Stomach (tissue), 8 donors: ENCODE measurements at regions not wholly inside any gene's neighbourhood (a gene's known extent, or its start where the extent isn't known, plus 50 kb on each side); places are given as distances from the start of the nearest gene placed in this dataset.

Experiments
- DNase-seq, 2 donors: peaks; one replicate each; pipeline versions ENCODE4 v3.0.0 to v3.0.0-alpha.2; 2013 to 2019
- H3K27ac ChIP-seq, 5 donors: fragments of 200-600 bp in 4 of 5; sonication (generic) in 4 of 5; one replicate each; pipeline ENCODE4 v1.5.1; 2013 to 2019; ENCODE audit warnings: mild to moderate bottlenecking in 1 of 5, moderate library complexity in 1 of 5
- H3K27me3 ChIP-seq, 3 donors: fragments of 200-600 bp; sonication (generic); one replicate each; pipeline ENCODE4 v1.5.1; 2017 to 2019; ENCODE audit warnings: mixed run types in 1 of 3
- H3K36me3 ChIP-seq, 4 donors: fragments of 200-600 bp; sonication (generic); 1 replicate in 3 of 4; 2 replicates in 1 of 4; pipeline ENCODE4 v1.5.1; 2016 to 2019
- H3K4me1 ChIP-seq, 4 donors: fragments of 200-600 bp; sonication (generic); one replicate each; pipeline ENCODE4 v1.5.1; 2016 to 2019
- H3K4me3 ChIP-seq, 4 donors: fragments of 200-600 bp; sonication (generic) in 3 of 4; one replicate each; pipeline ENCODE4 v1.5.1; 2016 to 2019; ENCODE audit warnings: mild to moderate bottlenecking in 1 of 4
- H3K9me3 ChIP-seq, 4 donors: fragments of 200-600 bp; sonication (generic); one replicate each; pipeline ENCODE4 v1.5.1; 2016 to 2019
- CTCF ChIP-seq, 7 experiments: fragments of 450-650 bp in 4 of 7; fragments of 200-600 bp in 3 of 7; sonication (generic) in 3 of 7; IDR thresholded peaks; one replicate each; pipeline ENCODE4 v1.5.1; 2016 to 2019; ENCODE audit warnings: antibody characterized with exemption in 7 of 7, control low read depth in 2 of 7, mild to moderate bottlenecking in 1 of 7
- EP300 ChIP-seq: sonication (generic); formaldehyde crosslinking; IDR thresholded peaks from one replicate; pipeline ENCODE4 v1.6.1; 2017; ENCODE audit warnings: antibody characterized with exemption
- POLR2A ChIP-seq, 4 donors: fragments of 450-650 bp; IDR thresholded peaks; one replicate each; pipeline ENCODE4 v1.6.1; 2016; ENCODE audit warnings: antibody characterized with exemption in 4 of 4, control low read depth in 2 of 4, mild to moderate bottlenecking in 1 of 4, moderate library complexity in 1 of 4
- POLR2AphosphoS5 ChIP-seq, 3 donors: sonication (generic); formaldehyde crosslinking; IDR thresholded peaks; one replicate each; pipeline ENCODE4 v1.6.1; 2016; ENCODE audit warnings: antibody characterized with exemption in 3 of 3
- WGBS, 5 donors: extraction: QIAGEN DNeasy Blood & Tissue Kit in 3 of 5; methylation state at CpG; one replicate each; pipeline versions ENCODE4 v1.1.5 to v1.1.7; 2013 to 2018; 5-methylcytosine and 5-hydroxymethylcytosine counted together
- intact Hi-C: fragments of 100-400 bp; cut with DNase I; formaldehyde crosslinking; loops from one replicate; pipeline ENCODE4 v1.15.1; 2023; ENCODE audit warnings: low total_unique reads
- donor health status: healthy with polysubstance abuse.
- donor health status: Bipolar disorder and iron deficiency.
- donor health status: healthy.

GRCh38 chr1:222865718-222866117 lies 50.9 kb downstream of the DISP1 start:
- 71 to 88% (median 80%) methylated on average over 4 of the region's 4 CpGs for WGBS, 5 donors
- intact Hi-C loops = no loop called here
- no peaks in the 10 kb centered on the region for H3K9me3 ChIP-seq
- no peak overlapping the region for H3K4me3 ChIP-seq
- no peak for TF ChIP-seq EP300
- no peak for TF ChIP-seq POLR2A (IDR thresholded peaks at IDR 0.05)
- no peak for TF ChIP-seq POLR2AphosphoS5 (IDR thresholded peaks at IDR 0.05)
- TF ChIP-seq CTCF (IDR thresholded peaks at IDR 0.05) = no peak
- no peak for DNase-seq
- no peaks in the 10 kb centered on the region for H3K27me3 ChIP-seq
- no peak overlapping the region for H3K27ac ChIP-seq
- no peaks in the 10 kb centered on the region for H3K36me3 ChIP-seq
- no peaks in the 10 kb centered on the region for H3K4me1 ChIP-seq

- intact Hi-C loops = no loop called here
- Histone ChIP-seq H3K4me3 (no peak overlapping the region), H3K9me3 (no peaks in the 10 kb centered on the region), H3K27me3 (no peaks in the 10 kb centered on the region), H3K27ac (no peak overlapping the region), H3K36me3 (no peaks in the 10 kb centered on the region), H3K4me1 (no peaks in the 10 kb centered on the region)
- no peak for TF ChIP-seq POLR2A (IDR thresholded peaks at IDR 0.05)
- no peak for TF ChIP-seq POLR2AphosphoS5 (IDR thresholded peaks at IDR 0.05)
- TF ChIP-seq EP300 = no peak
- no peak for TF ChIP-seq CTCF (IDR thresholded peaks at IDR 0.05)
- WGBS, 5 donors = 50 to 79% (median 57%) methylated on average over 1 of the region's 1 CpG
- DNase-seq = no peak
Observed at GRCh38 chr1:222867316-222867715, 52.5 kb downstream of the DISP1 start.

GRCh38 chr1:222876182-222876581 lies 61.3 kb downstream of the DISP1 start:
- Histone ChIP-seq H3K27me3 (no peaks in the 10 kb centered on the region), H3K9me3 (no peaks in the 10 kb centered on the region), H3K36me3 (no peaks in the 10 kb centered on the region), H3K4me3 (no peak overlapping the region), H3K27ac (no peak overlapping the region), H3K4me1 (peaks cover 0 to 6% (median 0%) of the 10 kb centered on the region in 4 donors)
- 89 to 96% (median 93%) methylated on average over 1 of the region's 1 CpG for WGBS, 5 donors
- DNase-seq = no peak
- intact Hi-C loops = no loop called here
- no peak for TF ChIP-seq CTCF (IDR thresholded peaks at IDR 0.05)
- TF ChIP-seq POLR2A (IDR thresholded peaks at IDR 0.05) = no peak
- TF ChIP-seq EP300 = no peak
- no peak for TF ChIP-seq POLR2AphosphoS5 (IDR thresholded peaks at IDR 0.05)

- intact Hi-C loops = no loop called here
- TF ChIP-seq CTCF (IDR thresholded peaks at IDR 0.05) (no peak), POLR2AphosphoS5 (IDR thresholded peaks at IDR 0.05) (no peak), POLR2A (IDR thresholded peaks at IDR 0.05) (no peak), EP300 (no peak)
- WGBS, 5 donors = 91 to 95% (median 93%) methylated on average over 2 of the region's 2 CpGs
- H3K9me3 ChIP-seq = no peaks in the 10 kb centered on the region
- H3K4me3 ChIP-seq = no peak overlapping the region
- H3K36me3 ChIP-seq = no peaks in the 10 kb centered on the region
- H3K27me3 ChIP-seq = no peaks in the 10 kb centered on the region
- no peak for DNase-seq
- peaks cover 0 to 6% (median 0%) of the 10 kb centered on the region in 4 donors for H3K4me1 ChIP-seq
- H3K27ac ChIP-seq = no peak overlapping the region
Observed at GRCh38 chr1:222877854-222878253, 63.0 kb downstream of the DISP1 start.
